ENCODE measurements at regions not wholly inside any gene's neighbourhood (a gene's known extent, or its start where the extent isn't known, plus 50 kb on each side); places are given as distances from the start of the nearest gene placed in this dataset.

DNA sequence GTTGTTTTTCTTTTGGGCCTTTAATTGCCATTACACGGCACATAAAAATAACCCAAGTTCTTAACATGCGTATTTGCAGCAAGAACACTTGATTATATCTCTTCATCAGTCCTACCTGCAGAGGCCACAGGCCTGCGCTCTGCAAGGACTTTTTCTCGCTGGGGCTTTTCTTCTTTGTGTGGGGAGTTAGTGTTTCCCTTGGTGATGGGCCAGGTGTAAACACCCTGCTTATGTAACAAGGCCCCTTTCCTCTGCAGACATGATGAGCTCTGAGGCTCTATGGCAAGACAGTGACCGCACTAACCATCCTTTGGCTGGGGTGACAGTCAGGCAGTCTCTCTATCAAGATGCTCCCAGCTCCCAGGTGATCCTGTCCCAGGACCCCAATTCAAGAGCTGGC, 97.8 kb upstream of the PCSK2 start:
- Mint-ChIP-seq H3K4me1 (ENCODE audit: low read depth, unreplicated experiment) (no peaks in the 10 kb centered on the region), H3K27ac (ENCODE audit: unreplicated experiment) (no peak overlapping the region), H3K27me3 (ENCODE audit: insufficient read depth, unreplicated experiment) (peaks cover 3% of the 10 kb centered on the region), H3K4me3 (ENCODE audit: unreplicated experiment) (no peak overlapping the region), H3K36me3 (ENCODE audit: insufficient read depth, unreplicated experiment) (no peaks in the 10 kb centered on the region), H3K9me3 (ENCODE audit: unreplicated experiment) (no peaks in the 10 kb centered on the region)
- ChIA-PET CTCF (no interaction called here), POLR2A (no interaction called here)
- DNase-seq, result no peak
- H3K9me3 ChIP-seq, result no peaks in the 10 kb centered on the region
- no peaks in the 10 kb centered on the region for H3K4me1 ChIP-seq
- intact Hi-C loops (cut with micrococcal nuclease; ENCODE audit: unreplicated experiment), result no loop called here
- no peaks in the 10 kb centered on the region for H3K36me3 ChIP-seq (ENCODE audit: control insufficient read depth, insufficient read depth, low read length)
- no peak overlapping the region for H3K4me3 ChIP-seq (ENCODE audit: low read depth, low read length)
- no TSS peak for BruUV-seq (replicated peaks)
- H3K27me3 ChIP-seq (replicated peaks; ENCODE audit: control insufficient read depth, insufficient read depth, low read length), result no peaks in the 10 kb centered on the region
- TF ChIP-seq, protein P1, sequence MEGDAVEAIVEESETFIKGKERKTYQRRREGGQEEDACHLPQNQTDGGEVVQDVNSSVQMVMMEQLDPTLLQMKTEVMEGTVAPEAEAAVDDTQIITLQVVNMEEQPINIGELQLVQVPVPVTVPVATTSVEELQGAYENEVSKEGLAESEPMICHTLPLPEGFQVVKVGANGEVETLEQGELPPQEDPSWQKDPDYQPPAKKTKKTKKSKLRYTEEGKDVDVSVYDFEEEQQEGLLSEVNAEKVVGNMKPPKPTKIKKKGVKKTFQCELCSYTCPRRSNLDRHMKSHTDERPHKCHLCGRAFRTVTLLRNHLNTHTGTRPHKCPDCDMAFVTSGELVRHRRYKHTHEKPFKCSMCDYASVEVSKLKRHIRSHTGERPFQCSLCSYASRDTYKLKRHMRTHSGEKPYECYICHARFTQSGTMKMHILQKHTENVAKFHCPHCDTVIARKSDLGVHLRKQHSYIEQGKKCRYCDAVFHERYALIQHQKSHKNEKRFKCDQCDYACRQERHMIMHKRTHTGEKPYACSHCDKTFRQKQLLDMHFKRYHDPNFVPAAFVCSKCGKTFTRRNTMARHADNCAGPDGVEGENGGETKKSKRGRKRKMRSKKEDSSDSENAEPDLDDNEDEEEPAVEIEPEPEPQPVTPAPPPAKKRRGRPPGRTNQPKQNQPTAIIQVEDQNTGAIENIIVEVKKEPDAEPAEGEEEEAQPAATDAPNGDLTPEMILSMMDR (IDR thresholded peaks at IDR 0.05; ENCODE audit: insufficient read depth in 1 of 2, low read depth in 1 of 2, low read length in 1 of 2, severe bottlenecking in 1 of 2, unreplicated experiment in 1 of 2), result no peak

DNA sequence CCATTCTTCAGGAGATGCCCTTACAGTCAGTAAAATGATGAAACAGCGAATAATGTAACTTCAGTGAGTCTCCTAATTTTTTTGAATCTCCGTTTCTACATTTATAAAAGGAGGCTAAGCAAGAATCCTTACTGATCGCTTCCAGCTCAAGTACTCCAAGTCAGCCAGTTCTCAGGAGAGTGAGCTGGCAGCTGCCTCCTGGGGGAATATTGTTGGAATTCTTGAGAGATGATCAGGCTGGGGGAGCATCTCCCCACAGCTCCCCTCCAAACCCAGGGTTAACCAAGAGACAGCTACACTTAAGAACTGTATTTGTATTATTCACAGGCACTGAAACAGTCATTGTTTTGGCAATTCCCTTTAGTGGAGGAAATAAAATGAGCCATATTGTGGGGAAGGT, 89.1 kb upstream of the PCSK2 start:
- intact Hi-C loops (cut with micrococcal nuclease; ENCODE audit: unreplicated experiment), result no loop called here
- BruUV-seq (replicated peaks), result no TSS peak

DNA sequence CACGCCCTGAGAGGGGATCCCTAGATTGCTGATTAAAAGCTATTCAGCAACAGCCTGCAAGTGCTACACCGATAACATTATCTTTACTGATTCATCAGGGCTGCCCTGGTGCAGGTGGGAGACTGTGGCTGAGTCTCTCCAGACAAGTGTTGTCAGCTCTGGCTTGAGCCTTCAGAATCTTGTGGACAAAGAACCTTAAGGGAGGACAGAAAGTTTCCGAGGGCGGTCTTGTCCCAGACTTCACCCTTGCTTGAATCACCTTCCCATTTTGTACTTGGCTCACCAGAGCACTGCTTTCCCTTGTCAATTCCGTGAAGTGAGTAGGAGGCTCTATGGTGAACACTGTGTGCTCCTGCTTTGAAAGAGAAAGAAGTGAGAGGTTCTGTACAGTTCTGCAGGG, 88.6 kb upstream of the PCSK2 start:
- Mint-ChIP-seq H3K27ac (ENCODE audit: unreplicated experiment) (no peak overlapping the region), H3K4me1 (ENCODE audit: low read depth, unreplicated experiment) (no peaks in the 10 kb centered on the region), H3K4me3 (ENCODE audit: unreplicated experiment) (no peak overlapping the region), H3K27me3 (ENCODE audit: insufficient read depth, unreplicated experiment) (peaks cover 3% of the 10 kb centered on the region), H3K36me3 (ENCODE audit: insufficient read depth, unreplicated experiment) (no peaks in the 10 kb centered on the region), H3K9me3 (ENCODE audit: unreplicated experiment) (no peaks in the 10 kb centered on the region)
- Histone ChIP-seq H3K9me3 (no peaks in the 10 kb centered on the region), H3K27me3 (replicated peaks; ENCODE audit: control insufficient read depth, insufficient read depth, low read length) (no peaks in the 10 kb centered on the region), H3K4me1 (no peaks in the 10 kb centered on the region), H3K36me3 (ENCODE audit: control insufficient read depth, insufficient read depth, low read length) (no peaks in the 10 kb centered on the region), H3K4me3 (ENCODE audit: low read depth, low read length) (no peak overlapping the region)
- TF ChIP-seq, protein P1 (IDR thresholded peaks at IDR 0.05; ENCODE audit: insufficient read depth in 1 of 2, low read depth in 1 of 2, low read length in 1 of 2, severe bottlenecking in 1 of 2, unreplicated experiment in 1 of 2), result no peak
- POLR2A ChIA-PET, result no interaction called here
- BruUV-seq (replicated peaks), result no TSS peak
- DNase-seq, result no peak
- CTCF ChIA-PET, result no interaction called here
- intact Hi-C loops (cut with micrococcal nuclease; ENCODE audit: unreplicated experiment), result no loop called here

More for the DNA sequence above, 89.1 kb upstream of the PCSK2 start:
- Histone ChIP-seq H3K9me3 (no peaks in the 10 kb centered on the region), H3K27me3 (replicated peaks; ENCODE audit: control insufficient read depth, insufficient read depth, low read length) (no peaks in the 10 kb centered on the region), H3K4me3 (ENCODE audit: low read depth, low read length) (no peak overlapping the region), H3K4me1 (no peaks in the 10 kb centered on the region), H3K36me3 (ENCODE audit: control insufficient read depth, insufficient read depth, low read length) (no peaks in the 10 kb centered on the region)
- DNase-seq, result no peak
- H3K27me3 Mint-ChIP-seq (ENCODE audit: insufficient read depth, unreplicated experiment), result peaks cover 3% of the 10 kb centered on the region
- H3K36me3 Mint-ChIP-seq (ENCODE audit: insufficient read depth, unreplicated experiment), result no peaks in the 10 kb centered on the region
- TF ChIP-seq, protein P1 (IDR thresholded peaks at IDR 0.05; ENCODE audit: insufficient read depth in 1 of 2, low read depth in 1 of 2, low read length in 1 of 2, severe bottlenecking in 1 of 2, unreplicated experiment in 1 of 2), result no peak
- H3K27ac Mint-ChIP-seq (ENCODE audit: unreplicated experiment), result no peak overlapping the region
- no peaks in the 10 kb centered on the region for H3K4me1 Mint-ChIP-seq (ENCODE audit: low read depth, unreplicated experiment)
- ChIA-PET CTCF (no interaction called here), POLR2A (no interaction called here)
- no peak overlapping the region for H3K4me3 Mint-ChIP-seq (ENCODE audit: unreplicated experiment)
- H3K9me3 Mint-ChIP-seq (ENCODE audit: unreplicated experiment), result no peaks in the 10 kb centered on the region

Measured in Caco-2 (cell line).